Stimulated activated naive B cell treated with anti-CD40 and anti-IgM and Interleukin-4, amounts not matched to agents 10 μg/mL and 1 μg/mL and 100 μg/mL, for 72 hours (primary cell): ENCODE measurements at regions not wholly inside any gene's neighbourhood (a gene's known extent, or its start where the extent isn't known, plus 50 kb on each side); places are given as distances from the start of the nearest gene placed in this dataset.

ENCODE experiments used
- ATAC-seq, 2 donors: fragments of 150-1000 bp; cut with Tn5 transposase; replicated peaks; 2 replicates each; pipeline ENCODE4 v1.10.0; 2021; ENCODE audit warnings: moderate library complexity in 1 of 2
- DNase-seq: peaks from one replicate; pipeline ENCODE4 v3.0.0; 2021
- H3K27ac Mint-ChIP-seq: one replicate; pipeline ENCODE4 v1.8.0; 2022; ENCODE audit warnings: mild to moderate bottlenecking, mixed read lengths
- H3K27me3 Mint-ChIP-seq, 2 donors: one replicate each; pipeline ENCODE4 v1.8.0; 2022; ENCODE audit warnings: mixed read lengths in 2 of 2
- H3K36me3 Mint-ChIP-seq, 2 donors: one replicate each; pipeline ENCODE4 v1.8.0; 2022; ENCODE audit warnings: mixed read lengths in 2 of 2, mild to moderate bottlenecking in 1 of 2
- H3K4me1 Mint-ChIP-seq, 2 donors: one replicate each; pipeline ENCODE4 v1.8.0; 2022; ENCODE audit warnings: mixed read lengths in 2 of 2, mild to moderate bottlenecking in 1 of 2
- H3K4me3 Mint-ChIP-seq, 2 donors: one replicate each; pipeline ENCODE4 v1.8.0; 2022; ENCODE audit warnings: mild to moderate bottlenecking in 2 of 2, mixed read lengths in 2 of 2, moderate library complexity in 1 of 2
- H3K9me3 Mint-ChIP-seq, 2 donors: one replicate each; pipeline ENCODE4 v1.8.0; 2022; ENCODE audit warnings: mixed read lengths in 2 of 2, mild to moderate bottlenecking in 1 of 2

GRCh38 chr11:92409956-92410355, 185.3 kb downstream of the FAT3 start:
- Mint-ChIP-seq H3K27ac (no peak overlapping the region), H3K36me3 (no peaks in the 10 kb centered on the region), H3K27me3 (peaks cover 3 to 9% of the 10 kb centered on the region in 2 donors), H3K4me1 (peaks cover 7 to 17% of the 10 kb centered on the region in 2 donors), H3K4me3 (no peak overlapping the region), H3K9me3 (peaks cover 2 to 7% of the 10 kb centered on the region in 2 donors)
- DNase-seq (no peak), ATAC-seq (no peak)

GRCh38 chr11:92410526-92410925, 185.9 kb downstream of the FAT3 start:
- Mint-ChIP-seq H3K27me3 (peaks cover 3 to 9% of the 10 kb centered on the region in 2 donors), H3K4me3 (no peak overlapping the region), H3K4me1 (peaks cover 7 to 17% of the 10 kb centered on the region in 2 donors), H3K9me3 (peaks cover 0 to 4% of the 10 kb centered on the region in 2 donors), H3K27ac (no peak overlapping the region), H3K36me3 (no peaks in the 10 kb centered on the region)
- ATAC-seq, result no peak
- no peak for DNase-seq

- Mint-ChIP-seq H3K36me3 (no peaks in the 10 kb centered on the region), H3K4me1 (peaks cover 7 to 17% of the 10 kb centered on the region in 2 donors), H3K27ac (no peak overlapping the region), H3K27me3 (peaks cover 3 to 9% of the 10 kb centered on the region in 2 donors), H3K4me3 (no peak overlapping the region), H3K9me3 (peaks cover 0 to 4% of the 10 kb centered on the region in 2 donors)
- ATAC-seq (no peak), DNase-seq (no peak)
Measured at GRCh38 chr11:92411431-92411830, 186.8 kb downstream of the FAT3 start.

- ATAC-seq, result peak; percentile 92
Measured at GRCh38 chr11:92413757-92414513, 189.3 kb downstream of the FAT3 start.

GRCh38 chr11:92416971-92417725, 192.5 kb downstream of the FAT3 start:
- peak overlapping the region; percentile 0 to 24 for H3K4me3 Mint-ChIP-seq
- H3K27me3 Mint-ChIP-seq, result no peaks in the 10 kb centered on the region
- H3K4me1 Mint-ChIP-seq, result peaks cover 14 to 46% of the 10 kb centered on the region in 2 donors
- DNase-seq (no peak), ATAC-seq (peak; percentile 24 to 48)
- no peaks in the 10 kb centered on the region for H3K36me3 Mint-ChIP-seq
- no peak overlapping the region for H3K27ac Mint-ChIP-seq
- peaks cover 0 to 4% of the 10 kb centered on the region in 2 donors for H3K9me3 Mint-ChIP-seq

More at GRCh38 chr11:92413757-92414513, 189.3 kb downstream of the FAT3 start:
- Mint-ChIP-seq H3K4me1 (peaks cover 14 to 38% of the 10 kb centered on the region in 2 donors), H3K27ac (peak overlapping the region; percentile 75), H3K27me3 (peaks cover 0 to 5% of the 10 kb centered on the region in 2 donors), H3K9me3 (peaks cover 0 to 4% of the 10 kb centered on the region in 2 donors), H3K4me3 (peak overlapping the region; percentile 26 to 78), H3K36me3 (no peaks in the 10 kb centered on the region)
- DNase-seq, result peak; percentile 6

GRCh38 chr11:92423115-92424034, 198.8 kb downstream of the FAT3 start:
- H3K36me3 Mint-ChIP-seq, result no peaks in the 10 kb centered on the region
- ATAC-seq (no peak), DNase-seq (no peak)
- H3K9me3 Mint-ChIP-seq, result peaks cover 0 to 4% of the 10 kb centered on the region in 2 donors
- no peak overlapping the region for H3K27ac Mint-ChIP-seq
- no peaks in the 10 kb centered on the region for H3K27me3 Mint-ChIP-seq
- H3K4me3 Mint-ChIP-seq, result no peak overlapping the region
- H3K4me1 Mint-ChIP-seq, result peaks cover 3 to 28% of the 10 kb centered on the region in 2 donors

GRCh38 chr11:92424281-92424680, 199.7 kb downstream of the FAT3 start:
- no peak overlapping the region for H3K4me3 Mint-ChIP-seq
- H3K9me3 Mint-ChIP-seq, result peaks cover 4 to 8% of the 10 kb centered on the region in 2 donors
- no peak overlapping the region for H3K27ac Mint-ChIP-seq
- H3K36me3 Mint-ChIP-seq, result no peaks in the 10 kb centered on the region
- no peaks in the 10 kb centered on the region for H3K27me3 Mint-ChIP-seq
- peaks cover 3 to 20% of the 10 kb centered on the region in 2 donors for H3K4me1 Mint-ChIP-seq
- DNase-seq (no peak), ATAC-seq (no peak)

- Mint-ChIP-seq H3K4me3 (no peak overlapping the region), H3K4me1 (peaks cover 3 to 15% of the 10 kb centered on the region in 2 donors), H3K36me3 (no peaks in the 10 kb centered on the region), H3K27ac (no peak overlapping the region), H3K27me3 (no peaks in the 10 kb centered on the region), H3K9me3 (peaks cover 7 to 14% of the 10 kb centered on the region in 2 donors)
- ATAC-seq, result peak; percentile 65 to 84
- no peak for DNase-seq
Measured at GRCh38 chr11:92425127-92425526, 200.5 kb downstream of the FAT3 start.

- no peak for DNase-seq
- H3K36me3 Mint-ChIP-seq, result no peaks in the 10 kb centered on the region
- peaks cover 7 to 9% of the 10 kb centered on the region in 2 donors for H3K9me3 Mint-ChIP-seq
- no peak for ATAC-seq
- no peak overlapping the region for H3K27ac Mint-ChIP-seq
- no peaks in the 10 kb centered on the region for H3K27me3 Mint-ChIP-seq
- H3K4me3 Mint-ChIP-seq, result no peak overlapping the region
- H3K4me1 Mint-ChIP-seq, result no peaks in the 10 kb centered on the region
Measured at GRCh38 chr11:92432515-92432914, 207.9 kb downstream of the FAT3 start.

- Mint-ChIP-seq H3K27me3 (no peaks in the 10 kb centered on the region), H3K9me3 (no peaks in the 10 kb centered on the region), H3K27ac (no peak overlapping the region), H3K4me1 (no peaks in the 10 kb centered on the region), H3K36me3 (no peaks in the 10 kb centered on the region), H3K4me3 (no peak overlapping the region)
- no peak for ATAC-seq
- DNase-seq, result no peak
Measured at GRCh38 chr11:92436034-92436920, 211.7 kb downstream of the FAT3 start.

- no peak overlapping the region for H3K4me3 Mint-ChIP-seq
- H3K27ac Mint-ChIP-seq, result no peak overlapping the region
- DNase-seq, result no peak
- no peaks in the 10 kb centered on the region for H3K4me1 Mint-ChIP-seq
- H3K9me3 Mint-ChIP-seq, result no peaks in the 10 kb centered on the region
- no peak for ATAC-seq
- no peaks in the 10 kb centered on the region for H3K36me3 Mint-ChIP-seq
- H3K27me3 Mint-ChIP-seq, result peaks cover 0 to 4% of the 10 kb centered on the region in 2 donors
Measured at GRCh38 chr11:92439133-92439532, 214.5 kb downstream of the FAT3 start.

GRCh38 chr11:92440701-92441442, 216.3 kb downstream of the FAT3 start:
- no peaks in the 10 kb centered on the region for H3K4me1 Mint-ChIP-seq
- no peaks in the 10 kb centered on the region for H3K9me3 Mint-ChIP-seq
- H3K4me3 Mint-ChIP-seq, result no peak overlapping the region
- ATAC-seq (no peak), DNase-seq (no peak)
- no peak overlapping the region for H3K27ac Mint-ChIP-seq
- no peaks in the 10 kb centered on the region for H3K36me3 Mint-ChIP-seq
- H3K27me3 Mint-ChIP-seq, result peaks cover 0 to 4% of the 10 kb centered on the region in 2 donors

- Mint-ChIP-seq H3K4me3 (no peak overlapping the region), H3K9me3 (no peaks in the 10 kb centered on the region), H3K27ac (no peak overlapping the region), H3K27me3 (peaks cover 0 to 4% of the 10 kb centered on the region in 2 donors), H3K4me1 (no peaks in the 10 kb centered on the region), H3K36me3 (no peaks in the 10 kb centered on the region)
- ATAC-seq (no peak), DNase-seq (no peak)
Measured at GRCh38 chr11:92441443-92441726, 216.8 kb downstream of the FAT3 start.
